ENCODE measurements at regions not wholly inside any gene's neighbourhood (a gene's known extent, or its start where the extent isn't known, plus 50 kb on each side); places are given as distances from the start of the nearest gene placed in this dataset.

- no peak overlapping the region for H3K27ac ChIP-seq (ENCODE audit: low read depth in 2 of 2, low read length in 1 of 2)
- H3K4me2 ChIP-seq, result no peak overlapping the region
- TF ChIP-seq YY1 (IDR thresholded peaks at IDR 0.05; ENCODE audit: low read depth), result no peak
- no peak for DNase-seq
- H3K27me3 ChIP-seq (ENCODE audit: insufficient read depth), result no peaks in the 10 kb centered on the region
- ChIA-PET CTCF (no interaction called here), POLR2A (no interaction called here)
- H3K79me2 ChIP-seq (ENCODE audit: insufficient read depth), result no peaks in the 10 kb centered on the region
- H3K36me3 ChIP-seq (replicated peaks in 1 of 2; ENCODE audit: control insufficient read depth in 1 of 2, insufficient read depth in 2 of 2, low read length in 1 of 2), result no peaks in the 10 kb centered on the region
- no peak overlapping the region for H2AFZ ChIP-seq (ENCODE audit: low read depth)
- H3K4me3 ChIP-seq (ENCODE audit: low read depth in 2 of 2, low read length in 1 of 2), result no peak overlapping the region
- no peaks in the 10 kb centered on the region for H3F3A ChIP-seq (replicated peaks; ENCODE audit: insufficient read depth)
- H3K4me1 ChIP-seq (ENCODE audit: control insufficient read depth in 1 of 2, insufficient read depth in 2 of 2, low read depth in 1 of 2, low read length in 1 of 2), result peaks cover 5% of the 10 kb centered on the region in 2 experiments; a peak in 2 of 4 replicates
- no peak overlapping the region for H3K9ac ChIP-seq
- WGBS (ENCODE audit: low lambda C conversion rate), result 69% methylated on average over 5 of the region's 5 CpGs
- H3K9me3 ChIP-seq, result no peaks in the 10 kb centered on the region
- no peaks in the 10 kb centered on the region for H4K20me1 ChIP-seq (ENCODE audit: insufficient read depth)
- H3K9me2 ChIP-seq, result no peaks in the 10 kb centered on the region
Measured at GRCh38 chr5:62097361-62097760, 208.6 kb upstream of the KIF2A start.

GRCh38 chr5:62100201-62100600 is 205.8 kb upstream of the KIF2A start:
- Histone ChIP-seq H3K36me3 (replicated peaks in 1 of 2; ENCODE audit: control insufficient read depth in 1 of 2, insufficient read depth in 2 of 2, low read length in 1 of 2) (no peaks in the 10 kb centered on the region), H3K79me2 (ENCODE audit: insufficient read depth) (no peaks in the 10 kb centered on the region), H4K20me1 (ENCODE audit: insufficient read depth) (no peaks in the 10 kb centered on the region), H3K4me3 (ENCODE audit: low read depth in 2 of 2, low read length in 1 of 2) (no peak overlapping the region), H3K9ac (no peak overlapping the region), H3F3A (replicated peaks; ENCODE audit: insufficient read depth) (no peaks in the 10 kb centered on the region), H3K27me3 (ENCODE audit: insufficient read depth) (no peaks in the 10 kb centered on the region), H3K4me1 (ENCODE audit: control insufficient read depth in 1 of 2, insufficient read depth in 2 of 2, low read depth in 1 of 2, low read length in 1 of 2) (no peaks in the 10 kb centered on the region), H3K4me2 (no peak overlapping the region), H3K9me3 (no peaks in the 10 kb centered on the region), H3K9me2 (no peaks in the 10 kb centered on the region), H3K27ac (ENCODE audit: low read depth in 2 of 2, low read length in 1 of 2) (no peak overlapping the region), H2AFZ (ENCODE audit: low read depth) (no peak overlapping the region)
- TF ChIP-seq FOXJ3 (CRISPR knock-in tag; IDR thresholded peaks at IDR 0.05) (no peak), RXRA (IDR thresholded peaks at IDR 0.05; ENCODE audit: borderline replicate concordance, low read depth) (no peak), SMC3 (IDR thresholded peaks at IDR 0.05; ENCODE audit: low read depth, low read length) (no peak), IRF3 (IDR thresholded peaks at IDR 0.05; ENCODE audit: low read depth, low read length) (no peak), MAX (IDR thresholded peaks at IDR 0.05; ENCODE audit: low read depth) (no peak), SIN3A (IDR thresholded peaks at IDR 0.05; ENCODE audit: borderline replicate concordance, low read depth, low read length) (no peak), CTCF (IDR thresholded peaks at IDR 0.05) (no peak), USF2 (IDR thresholded peaks at IDR 0.05; ENCODE audit: borderline replicate concordance, low read depth, low read length) (no peak), REST (IDR thresholded peaks at IDR 0.05; ENCODE audit: low read depth, low read length) (no peak), TAF1 (IDR thresholded peaks at IDR 0.05; ENCODE audit: borderline replicate concordance, low read depth, low read length) (no peak), USF1 (IDR thresholded peaks at IDR 0.05; ENCODE audit: borderline replicate concordance, low read depth) (no peak), MXI1 (IDR thresholded peaks at IDR 0.05; ENCODE audit: low read depth, low read length) (no peak), RFX5 (IDR thresholded peaks at IDR 0.05; ENCODE audit: low read length) (no peak), RCOR1 (IDR thresholded peaks at IDR 0.05; ENCODE audit: low read length) (no peak), NRF1 (IDR thresholded peaks at IDR 0.05; ENCODE audit: low read depth, low read length) (no peak)
- ChIA-PET POLR2A (no interaction called here), CTCF (interaction anchor here (2.8 kb wide), 1 partner anchor 43 kb away, joined by 10 read pairs; no protein-coding TSS in a partner anchor)
- 11% methylated on average over 4 of the region's 4 CpGs for WGBS (ENCODE audit: low lambda C conversion rate)
- DNase-seq, result no peak
